ENCODE measurements at regions not wholly inside any gene's neighbourhood (a gene's known extent, or its start where the extent isn't known, plus 50 kb on each side); places are given as distances from the start of the nearest gene placed in this dataset.

DNA sequence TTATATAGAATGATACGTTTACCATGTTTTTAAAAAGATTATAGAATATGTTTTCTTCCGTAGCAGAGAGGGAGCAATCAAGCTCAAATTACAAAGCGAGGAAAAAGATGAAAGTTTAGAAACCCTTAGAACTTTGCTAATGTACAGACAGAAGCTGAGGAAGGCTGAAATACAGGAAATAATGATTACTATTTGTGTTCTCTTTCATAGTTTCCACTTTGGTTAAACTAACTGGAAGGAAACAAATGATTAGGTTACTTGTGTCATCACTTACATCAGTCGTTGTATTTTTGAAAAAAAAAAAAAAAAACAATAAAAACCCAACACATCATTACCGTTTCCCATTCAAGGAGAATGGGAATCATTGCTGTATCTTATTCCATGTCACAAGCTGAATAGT lies 337.8 kb upstream of the CBLB start:
- no peak for DNase-seq (ENCODE audit: extremely low read depth in 1 of 2, low read depth in 1 of 2)

DNA sequence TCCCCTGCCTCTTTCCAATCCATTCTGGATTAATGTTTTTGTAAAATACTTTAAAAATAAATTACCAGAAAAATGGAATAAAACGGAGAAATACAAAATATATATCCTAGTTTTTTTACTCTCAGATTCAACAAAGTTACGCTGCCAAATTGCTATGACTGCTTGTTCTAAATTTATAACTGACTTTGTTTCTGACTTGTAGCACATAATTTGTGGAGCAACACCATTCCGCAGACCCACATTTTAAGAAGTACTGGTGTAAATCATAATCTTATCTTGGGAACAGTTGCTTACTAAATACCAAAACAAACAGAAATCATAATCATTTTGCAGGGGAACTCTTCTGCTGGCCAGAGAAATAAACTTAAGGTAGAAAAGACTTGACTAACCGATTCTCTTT lies 339.4 kb upstream of the CBLB start:
- DNase-seq (ENCODE audit: extremely low read depth in 1 of 2, low read depth in 1 of 2) = no peak

DNA sequence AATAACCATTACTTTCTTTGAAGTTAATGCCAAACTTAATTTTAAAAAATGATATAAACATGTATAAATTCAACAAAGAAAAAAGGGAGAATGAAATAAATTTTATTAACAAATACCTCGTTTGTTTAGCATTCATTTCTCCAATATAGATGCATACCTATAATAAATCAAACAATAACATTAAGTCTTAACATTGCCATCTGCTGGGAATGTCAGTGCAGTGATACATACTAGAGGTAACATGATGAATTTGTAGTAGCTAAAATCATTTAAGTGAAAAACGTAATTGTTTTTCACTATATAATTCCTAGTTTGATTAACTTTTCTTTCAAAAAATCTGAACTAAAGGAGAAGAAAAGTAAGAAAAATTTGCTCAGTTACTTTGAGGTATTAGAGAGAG lies 340.2 kb upstream of the CBLB start:
- DNase-seq (ENCODE audit: extremely low read depth in 1 of 2, low read depth in 1 of 2) = no peak

DNA sequence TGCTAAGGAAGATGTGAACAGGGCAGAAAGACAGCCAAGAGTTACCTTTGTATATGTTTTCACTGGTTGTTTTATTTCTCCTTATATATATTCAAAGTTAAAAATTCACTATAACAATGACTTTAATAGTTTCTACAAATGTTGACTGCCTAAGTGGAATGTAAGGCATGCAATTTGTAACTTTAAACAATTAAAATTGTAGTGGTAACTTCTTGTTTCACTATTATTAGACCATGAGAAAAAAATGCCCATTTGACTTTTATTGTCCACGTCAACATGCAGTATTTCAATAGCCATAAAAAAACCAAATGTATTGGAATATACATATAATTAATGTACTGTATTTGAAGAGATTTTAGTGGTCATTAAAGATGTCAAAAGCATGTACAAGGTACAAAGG lies 340.7 kb upstream of the CBLB start:
- no peak for DNase-seq (ENCODE audit: extremely low read depth in 1 of 2, low read depth in 1 of 2)

DNA sequence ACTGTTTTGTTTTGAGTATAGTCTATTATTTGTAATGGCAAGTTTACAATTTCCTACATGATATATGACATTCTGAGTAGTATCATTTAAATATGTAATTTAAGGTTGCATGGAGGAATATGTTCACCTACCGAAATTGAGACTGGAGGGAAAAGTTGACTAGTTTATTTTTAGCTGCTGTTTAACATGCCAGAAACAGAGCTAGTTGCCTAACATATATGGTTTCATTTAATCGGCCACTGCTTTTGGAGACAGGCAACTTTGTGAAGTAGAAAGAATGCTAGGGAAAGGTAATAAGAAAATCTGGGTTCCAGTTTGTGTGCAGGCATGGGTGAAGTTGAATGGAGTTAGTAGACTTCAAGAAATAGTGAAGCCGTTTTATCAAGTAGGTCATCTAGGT lies 342.1 kb upstream of the CBLB start:
- no peak for DNase-seq (ENCODE audit: extremely low read depth in 1 of 2, low read depth in 1 of 2)

DNA sequence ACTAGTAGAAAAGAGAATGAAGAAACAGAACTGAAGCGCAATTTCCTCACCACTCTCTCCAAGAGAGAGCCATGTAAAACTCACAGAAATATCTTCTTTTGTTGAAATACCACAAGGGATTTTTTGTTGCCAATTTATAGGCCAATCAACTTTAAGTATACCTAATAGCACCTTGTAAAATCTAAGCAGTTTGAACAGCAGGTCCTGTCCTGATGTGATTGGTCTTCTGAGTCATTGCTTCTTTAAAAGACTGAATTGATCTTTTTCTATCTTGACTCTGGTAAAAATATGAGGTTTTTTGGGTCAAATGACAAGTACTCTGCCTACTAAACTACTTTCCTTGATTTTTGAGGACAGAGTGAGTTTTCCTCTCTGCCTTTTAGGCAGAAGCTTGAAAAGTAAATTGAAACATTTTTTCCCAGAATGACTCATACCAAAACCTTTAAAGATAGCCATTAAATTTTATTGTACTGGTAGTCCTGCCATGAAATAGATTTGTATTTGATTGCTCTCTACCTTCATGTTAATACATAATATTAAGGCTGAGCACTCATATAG lies 343.9 kb upstream of the CBLB start:
- DNase-seq (ENCODE audit: extremely low read depth in 1 of 2, low read depth in 1 of 2) = no peak

DNA sequence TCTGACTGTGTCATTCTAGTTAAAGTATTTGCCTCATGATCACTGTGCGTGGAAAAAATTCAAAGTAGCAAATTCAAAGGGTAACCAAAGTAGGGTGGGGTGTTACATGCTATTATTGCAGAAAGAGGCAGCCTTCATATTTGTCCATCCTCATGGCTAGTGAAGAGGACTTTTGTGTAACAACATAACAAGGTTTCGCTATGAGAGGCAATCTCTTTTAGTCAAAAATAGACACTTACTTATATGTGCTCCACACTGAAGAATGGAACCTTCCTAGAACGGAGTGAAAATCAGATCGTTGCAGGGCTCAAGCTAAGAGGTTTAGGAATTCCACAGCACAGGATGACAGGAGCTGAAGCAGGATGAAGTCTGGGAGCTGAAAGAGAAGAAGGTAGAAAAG lies 345.1 kb upstream of the CBLB start:
- DNase-seq (ENCODE audit: extremely low read depth in 1 of 2, low read depth in 1 of 2) = no peak

DNA sequence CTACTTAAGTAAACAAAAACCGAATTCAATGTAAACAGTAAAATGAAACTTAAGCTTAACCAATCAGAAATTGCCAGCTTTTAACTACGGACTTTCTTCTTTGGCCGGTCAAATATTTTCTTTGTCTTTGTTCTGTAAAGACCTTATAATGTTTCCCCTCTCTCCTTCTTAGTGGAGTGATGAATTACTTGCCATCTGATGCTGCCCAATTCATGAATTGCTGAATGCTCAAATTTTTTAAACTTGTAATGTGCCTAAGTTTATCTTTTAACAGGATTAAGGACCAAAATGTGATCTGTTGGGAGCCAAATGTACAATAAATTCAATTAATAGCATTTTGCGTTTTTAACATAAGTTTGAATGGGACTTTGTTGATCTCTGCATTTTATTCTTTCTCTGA lies 345.8 kb upstream of the CBLB start:
- no peak for DNase-seq (ENCODE audit: extremely low read depth in 1 of 2, low read depth in 1 of 2)

DNA sequence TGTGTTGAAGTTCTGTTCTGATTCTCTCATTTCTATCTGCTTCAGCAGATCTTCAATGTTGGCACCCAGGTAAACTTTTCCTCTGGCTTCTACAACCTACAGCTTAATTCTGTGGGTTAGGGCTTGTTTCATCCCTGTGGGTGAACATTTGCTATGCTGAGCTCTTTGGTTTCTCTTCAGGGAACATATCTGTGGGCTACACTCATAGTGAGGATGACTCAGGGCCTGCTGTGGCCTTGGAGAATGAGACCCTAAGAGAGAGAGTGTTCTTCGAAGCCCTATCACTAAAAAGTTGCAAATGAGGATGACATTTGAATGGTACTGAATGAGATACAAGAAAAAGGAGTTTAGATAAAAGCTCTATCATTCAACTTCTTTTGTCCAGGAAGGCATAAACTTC lies 346.2 kb upstream of the CBLB start:
- DNase-seq (ENCODE audit: extremely low read depth in 1 of 2, low read depth in 1 of 2) = no peak

DNA sequence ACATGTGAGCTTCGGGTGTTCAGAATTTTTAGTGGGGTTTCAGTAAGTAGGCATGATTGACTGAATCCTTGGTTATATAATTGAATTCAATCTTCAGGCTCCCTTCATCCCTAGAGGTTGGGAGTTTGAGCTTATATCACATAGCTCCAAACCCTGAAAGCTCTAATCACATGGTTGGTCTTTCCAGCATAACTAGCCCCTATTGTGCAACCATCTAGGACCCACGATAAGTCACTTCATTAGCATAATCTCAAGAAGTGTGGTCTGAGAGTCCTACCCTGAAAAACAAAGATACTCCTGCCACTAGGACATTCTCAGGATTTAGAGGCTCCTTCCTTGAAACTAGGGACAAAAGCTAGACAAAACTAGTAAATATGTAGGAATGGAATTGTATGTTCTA lies 348.9 kb upstream of the CBLB start:
- no peak for DNase-seq (ENCODE audit: extremely low read depth in 1 of 2, low read depth in 1 of 2)

DNA sequence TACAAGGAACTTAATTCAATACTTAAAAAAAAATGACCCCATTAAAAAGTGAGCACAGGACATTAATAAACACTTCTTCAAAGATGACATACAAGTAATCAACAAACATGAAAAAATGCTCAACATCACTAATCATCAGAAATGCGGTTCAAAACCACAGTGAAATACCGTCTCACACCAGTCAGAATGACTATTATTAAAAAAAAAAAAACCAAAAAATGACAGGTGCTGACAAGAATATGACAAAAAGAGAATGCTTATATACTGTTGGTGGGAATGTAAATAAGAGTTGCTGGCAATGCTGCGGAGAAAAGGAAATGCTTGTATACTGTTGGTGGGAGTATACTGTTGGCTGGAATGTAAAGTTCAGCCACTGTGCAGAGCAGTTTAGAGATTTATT lies 358.3 kb upstream of the CBLB start:
- DNase-seq (ENCODE audit: extremely low read depth in 1 of 2, low read depth in 1 of 2) = no peak

DNA sequence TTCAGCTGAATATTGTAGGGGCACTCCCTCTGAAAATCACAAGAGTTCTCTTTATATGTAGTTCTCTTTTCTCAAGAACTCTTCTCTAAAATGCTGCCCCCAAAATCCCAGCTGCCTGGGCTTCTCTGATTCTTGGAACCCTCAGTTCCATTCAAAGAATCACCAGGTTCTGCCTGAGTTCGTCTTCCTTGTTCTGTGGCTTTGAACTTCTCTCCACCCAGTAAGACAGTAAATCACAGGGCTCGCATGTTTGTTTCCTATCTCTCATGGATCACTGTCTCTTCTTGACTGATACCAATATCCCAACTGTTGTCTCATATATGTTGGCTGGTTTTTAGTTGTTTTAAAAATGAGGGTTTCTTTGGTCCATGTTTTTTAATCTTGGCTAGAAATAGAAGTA lies 359.5 kb upstream of the CBLB start:
- no peak for DNase-seq (ENCODE audit: extremely low read depth in 1 of 2, low read depth in 1 of 2)

DNA sequence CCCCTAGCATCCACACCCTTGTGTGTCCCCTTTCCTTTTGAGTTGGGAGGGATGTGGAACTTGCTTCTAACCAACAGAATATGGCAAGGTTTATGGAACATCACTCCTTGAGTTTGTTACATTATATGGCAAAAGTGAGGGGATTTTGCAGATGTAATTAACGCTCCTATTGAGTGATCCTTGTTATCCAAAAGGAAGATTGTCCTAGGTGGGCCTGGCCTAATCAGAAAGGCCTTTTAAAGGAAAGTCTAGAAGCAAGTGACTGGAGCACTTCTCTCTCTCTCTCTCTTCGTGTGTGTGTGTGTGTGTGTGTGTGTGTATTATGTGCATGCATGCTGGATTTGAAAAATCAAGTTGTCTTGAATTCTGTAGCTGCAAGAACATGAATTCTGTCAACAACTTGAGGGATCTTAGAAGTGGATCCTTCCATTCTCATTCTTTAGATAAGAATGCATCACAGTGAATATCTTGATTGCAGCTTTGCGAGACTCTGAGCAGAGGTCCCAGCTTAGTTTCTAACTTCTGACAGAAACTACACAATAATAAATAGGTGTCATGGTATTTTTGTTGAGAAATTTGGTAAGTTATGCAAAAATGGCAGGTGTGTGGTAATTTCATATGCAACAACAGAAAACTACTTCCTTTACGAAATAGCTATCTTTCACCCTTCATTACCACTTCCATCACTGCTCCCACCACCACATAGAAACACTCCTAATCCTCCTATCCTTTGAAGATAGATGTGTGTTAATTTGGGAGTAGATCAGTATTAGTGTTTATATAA lies 360.9 kb upstream of the CBLB start:
- no peak for DNase-seq (ENCODE audit: extremely low read depth in 1 of 2, low read depth in 1 of 2)

DNA sequence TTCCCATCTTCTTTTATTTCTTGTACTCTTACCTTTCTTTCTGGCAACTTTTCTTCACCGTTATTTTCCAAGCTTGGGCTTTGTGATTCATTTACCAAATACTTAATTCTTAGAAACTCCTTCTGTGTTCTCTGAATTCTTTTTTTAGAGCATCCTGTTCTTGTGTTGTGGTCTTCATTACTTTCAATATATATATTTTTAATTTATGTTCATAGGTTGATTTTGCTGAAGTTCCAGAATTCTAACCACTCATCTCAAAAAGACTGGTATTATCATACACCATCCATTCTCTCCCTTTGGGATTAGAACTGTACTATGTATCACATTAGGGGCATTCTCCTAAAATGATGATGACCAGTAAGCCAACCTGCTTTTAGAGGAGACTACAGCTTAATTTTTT lies 362.3 kb upstream of the CBLB start:
- DNase-seq (ENCODE audit: extremely low read depth in 1 of 2, low read depth in 1 of 2) = no peak

DNA sequence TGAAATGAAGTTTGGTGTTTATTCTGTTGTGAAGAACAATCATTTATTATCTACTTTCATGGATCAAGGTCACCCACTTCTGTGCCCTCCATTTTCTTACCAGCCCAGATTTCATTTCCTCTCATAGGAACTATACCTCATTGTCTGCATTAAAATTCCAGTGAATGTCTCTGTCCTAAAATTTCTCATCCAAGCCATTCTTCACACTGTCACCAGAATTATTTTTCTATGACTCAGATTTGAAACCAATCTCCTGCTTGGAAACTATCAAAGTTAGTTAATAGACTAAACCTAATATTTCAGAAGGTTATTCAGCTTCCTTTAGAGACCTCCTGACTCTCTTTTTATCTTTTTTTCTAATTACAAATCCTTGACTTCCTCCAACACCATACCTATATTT lies 364.1 kb upstream of the CBLB start:
- DNase-seq (ENCODE audit: extremely low read depth in 1 of 2, low read depth in 1 of 2) = no peak

DNA sequence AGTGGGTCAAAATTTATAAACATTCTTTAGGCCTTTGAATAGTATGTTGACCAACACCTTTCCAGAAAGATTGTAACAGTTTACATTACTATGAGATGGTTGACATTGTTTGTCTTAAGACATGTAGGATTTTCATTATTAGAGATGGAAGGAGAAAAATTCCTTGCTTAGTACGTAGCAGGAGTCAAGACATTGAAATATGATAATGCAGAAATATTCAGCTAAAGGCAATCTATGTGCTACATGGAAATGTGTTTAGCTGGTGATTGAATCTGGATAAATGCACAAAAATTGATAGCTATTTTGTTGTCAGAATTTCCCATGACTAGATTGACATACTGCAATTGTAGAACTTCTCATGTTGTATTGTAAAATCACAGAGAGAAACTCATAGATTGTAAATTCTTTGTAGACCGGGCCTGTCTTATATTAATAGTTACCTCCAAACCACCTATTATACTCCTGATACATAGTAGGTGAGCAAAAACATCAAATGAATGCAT lies 370.4 kb upstream of the CBLB start:
- DNase-seq (ENCODE audit: extremely low read depth in 1 of 2, low read depth in 1 of 2) = no peak

DNA sequence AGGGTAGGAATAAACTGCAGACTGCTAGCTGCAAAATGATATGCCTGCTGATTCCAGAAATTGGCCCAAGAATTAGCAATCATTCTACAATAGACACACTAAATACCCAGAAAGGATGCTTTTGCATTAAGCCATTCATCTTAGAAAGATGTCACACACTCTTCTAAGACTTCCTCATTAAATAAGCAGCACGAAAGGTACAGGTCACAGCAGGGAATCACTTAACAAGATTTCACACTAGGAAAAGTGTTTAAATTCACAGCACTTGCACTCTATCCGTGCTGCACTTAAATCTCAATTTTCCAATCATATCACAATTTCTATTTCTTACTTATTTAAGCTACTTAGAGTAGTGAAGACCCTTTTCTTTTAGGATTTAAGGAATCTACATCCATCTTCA lies 372.8 kb upstream of the CBLB start:
- DNase-seq (ENCODE audit: extremely low read depth in 1 of 2, low read depth in 1 of 2) = no peak

DNA sequence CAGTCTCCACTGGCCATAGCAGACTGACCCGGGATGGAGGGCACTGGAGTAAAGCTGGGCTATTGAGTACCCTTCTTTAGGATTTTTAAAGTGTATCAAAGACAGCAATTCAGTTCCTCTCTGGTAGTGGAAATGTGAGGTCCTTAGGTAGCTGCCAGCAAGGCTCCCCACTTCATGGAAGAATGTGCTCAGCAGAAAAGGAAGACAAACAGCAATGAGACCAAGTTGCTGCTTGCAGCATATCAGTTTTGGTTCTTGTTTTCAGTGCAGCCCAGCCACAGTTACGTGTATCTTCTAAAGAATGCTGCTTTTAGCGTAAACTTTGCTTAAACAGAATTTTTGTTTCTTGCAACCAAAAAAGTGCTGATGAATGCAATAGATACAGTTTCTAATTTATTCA lies 374.0 kb upstream of the CBLB start:
- DNase-seq (ENCODE audit: extremely low read depth in 1 of 2, low read depth in 1 of 2) = no peak

DNA sequence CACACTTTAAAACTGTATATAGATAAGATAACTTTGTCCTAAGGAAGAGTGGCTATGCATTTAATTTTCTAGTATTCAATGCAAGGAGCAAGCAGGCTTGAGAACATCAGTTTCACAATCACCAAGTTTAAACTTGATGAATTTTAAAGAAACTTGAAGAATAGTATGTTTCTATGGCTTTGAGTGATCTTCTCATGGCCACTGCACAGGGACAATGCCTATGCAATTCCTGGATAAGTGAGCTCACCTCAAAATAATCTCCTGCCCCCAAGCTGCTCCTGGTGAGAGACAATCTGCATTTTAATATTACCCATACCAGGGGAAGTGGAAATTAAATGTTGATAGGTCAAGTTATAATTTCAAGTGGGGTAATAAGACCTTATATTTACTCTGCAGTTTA lies 376.6 kb upstream of the CBLB start:
- DNase-seq (ENCODE audit: extremely low read depth in 1 of 2, low read depth in 1 of 2) = no peak

DNA sequence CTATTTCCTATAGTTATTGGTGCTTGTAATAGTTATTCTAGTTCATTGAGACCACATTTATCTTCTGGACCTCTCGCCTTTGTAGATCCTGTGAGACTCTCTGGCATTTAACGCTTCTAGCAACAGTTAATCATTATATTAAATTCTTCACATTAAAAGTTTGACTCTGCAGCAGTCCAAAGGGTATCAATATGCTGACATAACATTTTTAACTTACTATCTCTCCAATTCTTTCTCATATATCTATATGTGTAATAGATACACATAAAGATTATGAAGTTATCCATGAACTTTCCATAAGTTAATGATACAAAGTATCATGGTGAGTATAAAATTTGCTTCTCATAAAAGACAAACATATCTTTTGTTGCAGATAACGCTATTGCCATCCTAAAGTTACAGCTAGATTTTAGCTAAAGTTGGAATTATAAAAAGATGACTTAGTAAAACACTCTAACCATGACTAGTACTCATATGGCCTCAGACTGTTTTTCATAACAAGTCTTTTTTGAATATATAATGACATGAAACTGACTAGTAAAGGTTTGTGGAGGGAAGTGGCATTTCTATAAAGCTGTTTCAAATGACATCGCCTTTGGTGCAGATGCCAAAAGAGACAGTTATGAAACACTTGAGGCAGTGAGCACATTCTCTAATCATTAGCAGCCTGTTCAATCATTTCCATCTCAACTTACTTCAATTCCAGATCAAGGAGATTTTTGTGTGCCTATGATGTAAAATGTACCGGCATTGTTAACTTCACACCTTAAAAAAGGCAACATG lies 379.3 kb upstream of the CBLB start:
- no peak for DNase-seq (ENCODE audit: extremely low read depth in 1 of 2, low read depth in 1 of 2)

DNA sequence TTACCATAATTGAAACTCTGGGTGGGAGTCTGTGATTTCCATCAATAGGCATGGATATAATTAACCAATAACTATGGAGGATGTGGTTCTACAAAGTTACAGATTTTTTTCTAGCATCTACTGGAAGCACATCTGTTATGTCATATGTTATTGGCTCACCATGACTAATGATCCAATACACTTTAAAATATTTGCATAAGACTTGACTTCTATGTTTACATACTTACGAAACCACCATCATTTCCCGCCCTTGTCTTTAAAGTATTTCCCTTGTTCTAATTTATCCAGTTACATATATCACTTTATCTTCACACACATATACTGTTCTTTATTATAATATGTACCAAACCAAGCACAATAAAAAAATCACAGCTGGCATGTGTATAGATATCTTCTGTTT lies 380.3 kb upstream of the CBLB start:
- no peak for DNase-seq (ENCODE audit: extremely low read depth in 1 of 2, low read depth in 1 of 2)

DNA sequence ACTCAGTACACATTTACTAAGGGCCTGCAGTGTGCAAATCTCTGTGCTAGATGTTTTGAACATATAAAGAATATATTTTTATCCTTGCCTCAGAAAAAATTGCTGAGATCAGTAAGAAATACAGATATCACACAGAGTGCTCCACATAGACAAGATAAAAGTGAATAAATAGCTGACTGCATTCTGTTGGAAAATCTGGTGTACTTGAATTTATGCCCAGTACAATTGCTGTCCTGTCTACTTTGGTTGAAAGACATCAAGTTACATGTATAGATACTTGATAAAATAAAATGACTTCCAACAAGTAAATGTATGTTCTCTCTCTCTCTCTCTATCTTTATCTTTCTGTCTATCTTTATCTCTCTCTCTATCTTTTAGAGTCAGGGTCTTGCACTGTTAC lies 381.2 kb upstream of the CBLB start:
- no peak for DNase-seq (ENCODE audit: extremely low read depth in 1 of 2, low read depth in 1 of 2)
